GM12892 (cell line): ENCODE measurements at regions not wholly inside any gene's neighbourhood (a gene's known extent, or its start where the extent isn't known, plus 50 kb on each side); places are given as distances from the start of the nearest gene placed in this dataset.
"Not testable (repeated sequence)": the region's sequence is repeated elsewhere in the genome, so short reads cannot be mapped to it uniquely, and the experiment has no call there.

Experiments
- POLR2A ChIP-seq: IDR thresholded peaks from 2 replicates; pipeline ENCODE4 v1.6.1; 2011; ENCODE audit warnings: low read depth, low read length, control low read depth
- POLR2AphosphoS5 ChIP-seq: IDR thresholded peaks from 2 replicates; pipeline ENCODE4 v1.6.1; 2011; ENCODE audit warnings: low read depth, low read length, control low read depth
- TAF1 ChIP-seq: IDR thresholded peaks from 2 replicates; pipeline ENCODE4 v1.6.1; 2011; ENCODE audit warnings: low read depth, mild to moderate bottlenecking, control low read depth, low read length, borderline replicate concordance

DNA sequence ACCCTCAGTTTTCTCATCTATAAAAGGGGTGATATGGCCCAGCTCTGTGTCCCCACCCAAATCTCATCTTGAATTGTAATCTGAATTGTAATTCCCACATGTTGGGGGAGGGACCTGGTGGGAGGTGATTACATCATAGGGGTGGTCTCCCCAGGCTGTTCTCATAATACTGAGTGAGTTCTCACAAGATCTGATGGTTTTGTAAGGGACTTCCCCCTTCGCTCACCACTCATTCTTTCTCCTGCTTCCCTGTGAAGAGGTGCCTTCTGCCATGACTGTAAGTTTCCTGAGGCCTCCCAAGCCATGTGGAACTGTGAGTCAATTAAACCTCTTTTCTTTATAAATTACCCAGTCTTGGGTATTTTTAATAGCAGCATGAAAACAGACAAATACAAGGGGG, 61.1 kb upstream of the ALX4 start:
- TF ChIP-seq POLR2AphosphoS5, POLR2A, TAF1: not testable (repeated sequence)
